GM18909 (cell line): ENCODE measurements at regions not wholly inside any gene's neighbourhood (a gene's known extent, or its start where the extent isn't known, plus 50 kb on each side); places are given as distances from the start of the nearest gene placed in this dataset.

Experiments
- ATAC-seq: cut with Tn5 transposase; IDR thresholded peaks from one replicate; pipeline ENCODE4 v1.9.1; 2021; ENCODE audit warnings: mild to moderate bottlenecking; ENCODE audit not compliant: unreplicated experiment, poor library complexity

- no peak for ATAC-seq
These were observed 440.7 kb downstream of the KCNH5 start for GRCh38 chr14:62604524-62604923.

- no peak for ATAC-seq
These were observed 431.1 kb downstream of the KCNH5 start for GRCh38 chr14:62614122-62614521.

DNA sequence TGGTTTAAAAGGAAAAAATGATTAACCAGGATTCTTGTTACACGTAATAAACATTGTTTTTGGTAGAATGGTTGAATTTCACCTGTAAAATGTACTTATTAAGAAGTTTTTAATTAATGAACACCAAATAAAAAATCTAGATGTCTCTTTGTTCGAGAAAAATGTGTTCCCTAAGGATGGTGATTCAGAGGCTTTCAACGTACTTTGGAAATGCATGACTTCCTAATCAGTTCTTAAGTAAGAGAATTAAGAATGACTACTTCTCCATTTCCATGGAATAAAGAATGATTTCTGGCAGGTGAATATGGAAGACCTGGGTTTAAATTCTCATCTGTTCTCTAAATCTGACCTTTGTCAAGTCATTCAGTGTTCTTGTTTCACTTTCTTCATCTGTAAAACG, 428.6 kb downstream of the KCNH5 start:
- ATAC-seq: no peak

DNA sequence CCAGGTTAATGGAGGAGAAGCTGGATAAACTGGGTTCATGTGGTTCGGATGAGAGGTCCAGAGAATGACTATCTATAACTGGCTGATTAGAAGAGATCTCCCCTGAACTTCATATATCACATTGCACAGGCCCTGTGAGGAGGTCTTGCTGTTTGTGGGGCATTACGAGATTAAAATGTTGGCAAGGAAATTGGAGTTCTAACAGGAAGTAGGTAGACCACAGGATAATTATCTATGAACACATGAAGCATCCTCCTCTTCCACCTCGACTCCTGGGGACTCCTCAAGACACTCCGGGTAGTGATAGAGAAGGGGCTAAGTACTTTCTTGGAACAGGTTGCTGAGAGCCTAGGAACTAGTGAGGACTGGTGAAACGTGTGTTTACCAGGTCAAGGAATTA, 418.8 kb downstream of the KCNH5 start:
- no peak for ATAC-seq

- no peak for ATAC-seq
These were observed 416.0 kb downstream of the KCNH5 start for GRCh38 chr14:62629176-62629725.

DNA sequence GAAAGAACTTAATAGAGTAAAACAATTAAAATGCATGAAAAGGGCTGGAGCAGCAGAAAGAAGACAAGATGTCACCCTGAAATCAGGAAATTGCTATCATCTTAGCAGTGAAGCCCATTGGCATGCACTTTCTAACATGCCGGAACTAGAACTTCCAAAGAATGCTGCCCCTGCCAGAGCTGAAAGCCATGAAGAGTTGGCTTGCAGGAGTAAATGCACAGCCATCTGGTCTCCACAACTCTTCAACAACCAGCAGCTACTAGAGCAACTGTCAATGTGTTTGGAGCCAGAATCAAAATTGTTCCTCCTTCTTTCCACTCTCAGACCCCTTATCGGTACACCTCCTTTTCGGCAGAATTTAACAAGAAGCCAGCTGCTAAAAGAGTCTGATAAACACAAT, 414.1 kb downstream of the KCNH5 start:
- no peak for ATAC-seq

GRCh38 chr14:62632771-62633170, 412.5 kb downstream of the KCNH5 start:
- no peak for ATAC-seq

- no peak for ATAC-seq
These were observed 399.6 kb downstream of the KCNH5 start for GRCh38 chr14:62645649-62646048.
